SK-N-SH (cell line): ENCODE measurements at regions not wholly inside any gene's neighbourhood (a gene's known extent, or its start where the extent isn't known, plus 50 kb on each side); places are given as distances from the start of the nearest gene placed in this dataset.

Source experiments
- GABPA ChIP-seq: IDR thresholded peaks from 2 replicates; pipeline ENCODE4 v1.4.0; 2012; ENCODE audit warnings: low read depth, mild to moderate bottlenecking
- MEF2A ChIP-seq: IDR thresholded peaks from 2 replicates; pipeline ENCODE4 v1.4.0; 2012; ENCODE audit warnings: low read depth, borderline replicate concordance
- SIN3A ChIP-seq: IDR thresholded peaks from 2 replicates; pipeline ENCODE4 v1.6.1; 2012; ENCODE audit warnings: low read depth, mild to moderate bottlenecking, low read length, moderate library complexity, borderline replicate concordance
- SMC3 ChIP-seq: IDR thresholded peaks from 2 replicates; pipeline ENCODE4 v1.6.1; 2012; ENCODE audit warnings: low read depth, low read length, improper control_type of control experiment
- TEAD4 ChIP-seq: IDR thresholded peaks from 2 replicates; pipeline ENCODE4 v1.4.0; 2012; ENCODE audit warnings: mild to moderate bottlenecking, borderline replicate concordance; ENCODE audit not compliant: insufficient read depth
- TF ChIP-seq, protein P1 (sequence below): fragments of 200-600 bp; sonication (generic); IDR thresholded peaks from 2 replicates; pipeline ENCODE4 v1.6.1; 2017; ENCODE audit warnings: antibody characterized with exemption, mild to moderate bottlenecking, moderate library complexity
- TF ChIP-seq, protein P2 (sequence below): IDR thresholded peaks from 2 replicates; pipeline ENCODE4 v1.6.1; 2012; ENCODE audit warnings: mild to moderate bottlenecking, low read depth, low read length, moderate library complexity

DNA sequence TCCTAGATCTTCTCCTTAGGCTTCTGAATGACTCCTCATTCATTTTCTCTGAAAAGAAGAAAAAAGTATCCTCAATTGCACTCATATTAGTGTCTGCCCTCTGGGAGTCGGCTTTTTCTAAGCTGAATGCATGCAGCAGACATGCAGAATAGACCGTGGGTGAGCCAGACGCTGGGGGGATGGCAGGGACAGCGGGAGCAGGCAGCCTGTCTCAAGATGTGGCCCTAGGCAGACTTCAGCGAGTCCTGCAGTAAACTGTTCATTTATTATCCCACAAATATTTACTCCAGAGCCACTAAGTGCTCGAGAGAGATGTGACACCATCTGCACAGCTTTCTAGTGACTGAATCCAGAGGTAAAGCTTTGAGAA lies 164.9 kb upstream of the RAI14 start:
- TF ChIP-seq, protein P1, sequence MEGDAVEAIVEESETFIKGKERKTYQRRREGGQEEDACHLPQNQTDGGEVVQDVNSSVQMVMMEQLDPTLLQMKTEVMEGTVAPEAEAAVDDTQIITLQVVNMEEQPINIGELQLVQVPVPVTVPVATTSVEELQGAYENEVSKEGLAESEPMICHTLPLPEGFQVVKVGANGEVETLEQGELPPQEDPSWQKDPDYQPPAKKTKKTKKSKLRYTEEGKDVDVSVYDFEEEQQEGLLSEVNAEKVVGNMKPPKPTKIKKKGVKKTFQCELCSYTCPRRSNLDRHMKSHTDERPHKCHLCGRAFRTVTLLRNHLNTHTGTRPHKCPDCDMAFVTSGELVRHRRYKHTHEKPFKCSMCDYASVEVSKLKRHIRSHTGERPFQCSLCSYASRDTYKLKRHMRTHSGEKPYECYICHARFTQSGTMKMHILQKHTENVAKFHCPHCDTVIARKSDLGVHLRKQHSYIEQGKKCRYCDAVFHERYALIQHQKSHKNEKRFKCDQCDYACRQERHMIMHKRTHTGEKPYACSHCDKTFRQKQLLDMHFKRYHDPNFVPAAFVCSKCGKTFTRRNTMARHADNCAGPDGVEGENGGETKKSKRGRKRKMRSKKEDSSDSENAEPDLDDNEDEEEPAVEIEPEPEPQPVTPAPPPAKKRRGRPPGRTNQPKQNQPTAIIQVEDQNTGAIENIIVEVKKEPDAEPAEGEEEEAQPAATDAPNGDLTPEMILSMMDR: no peak
- TF ChIP-seq, protein P2, sequence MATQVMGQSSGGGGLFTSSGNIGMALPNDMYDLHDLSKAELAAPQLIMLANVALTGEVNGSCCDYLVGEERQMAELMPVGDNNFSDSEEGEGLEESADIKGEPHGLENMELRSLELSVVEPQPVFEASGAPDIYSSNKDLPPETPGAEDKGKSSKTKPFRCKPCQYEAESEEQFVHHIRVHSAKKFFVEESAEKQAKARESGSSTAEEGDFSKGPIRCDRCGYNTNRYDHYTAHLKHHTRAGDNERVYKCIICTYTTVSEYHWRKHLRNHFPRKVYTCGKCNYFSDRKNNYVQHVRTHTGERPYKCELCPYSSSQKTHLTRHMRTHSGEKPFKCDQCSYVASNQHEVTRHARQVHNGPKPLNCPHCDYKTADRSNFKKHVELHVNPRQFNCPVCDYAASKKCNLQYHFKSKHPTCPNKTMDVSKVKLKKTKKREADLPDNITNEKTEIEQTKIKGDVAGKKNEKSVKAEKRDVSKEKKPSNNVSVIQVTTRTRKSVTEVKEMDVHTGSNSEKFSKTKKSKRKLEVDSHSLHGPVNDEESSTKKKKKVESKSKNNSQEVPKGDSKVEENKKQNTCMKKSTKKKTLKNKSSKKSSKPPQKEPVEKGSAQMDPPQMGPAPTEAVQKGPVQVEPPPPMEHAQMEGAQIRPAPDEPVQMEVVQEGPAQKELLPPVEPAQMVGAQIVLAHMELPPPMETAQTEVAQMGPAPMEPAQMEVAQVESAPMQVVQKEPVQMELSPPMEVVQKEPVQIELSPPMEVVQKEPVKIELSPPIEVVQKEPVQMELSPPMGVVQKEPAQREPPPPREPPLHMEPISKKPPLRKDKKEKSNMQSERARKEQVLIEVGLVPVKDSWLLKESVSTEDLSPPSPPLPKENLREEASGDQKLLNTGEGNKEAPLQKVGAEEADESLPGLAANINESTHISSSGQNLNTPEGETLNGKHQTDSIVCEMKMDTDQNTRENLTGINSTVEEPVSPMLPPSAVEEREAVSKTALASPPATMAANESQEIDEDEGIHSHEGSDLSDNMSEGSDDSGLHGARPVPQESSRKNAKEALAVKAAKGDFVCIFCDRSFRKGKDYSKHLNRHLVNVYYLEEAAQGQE: no peak
- TF ChIP-seq SIN3A: no peak
- TF ChIP-seq TEAD4: no peak
- no peak for TF ChIP-seq SMC3
- TF ChIP-seq GABPA: no peak
- no peak for TF ChIP-seq MEF2A
